ENCODE measurements at regions not wholly inside any gene's neighbourhood (a gene's known extent, or its start where the extent isn't known, plus 50 kb on each side); places are given as distances from the start of the nearest gene placed in this dataset.

- DNase-seq = no peak
- H3K9me3 ChIP-seq = no peaks in the 10 kb centered on the region
- H2AFZ ChIP-seq (ENCODE audit: low read depth) = no peak overlapping the region
- no peaks in the 10 kb centered on the region for H3K9me2 ChIP-seq
- H3K79me2 ChIP-seq (ENCODE audit: insufficient read depth) = no peaks in the 10 kb centered on the region
- TF ChIP-seq FOSL2 (IDR thresholded peaks at IDR 0.05; ENCODE audit: borderline replicate concordance, low read depth) = no peak
- TF ChIP-seq PBX3 (IDR thresholded peaks at IDR 0.05) = no peak
- no peak for TF ChIP-seq CTCF (IDR thresholded peaks at IDR 0.05)
- no peak for TF ChIP-seq YY1 (IDR thresholded peaks at IDR 0.05; ENCODE audit: low read depth)
- no peak for TF ChIP-seq NFIC (IDR thresholded peaks at IDR 0.05; ENCODE audit: borderline replicate concordance)
- no peaks in the 10 kb centered on the region for H4K20me1 ChIP-seq (ENCODE audit: insufficient read depth)
- CTCF ChIA-PET = no interaction called here
- no peak overlapping the region for H3K4me2 ChIP-seq
- H3K27me3 ChIP-seq (ENCODE audit: insufficient read depth) = no peaks in the 10 kb centered on the region
- WGBS (ENCODE audit: low lambda C conversion rate) = 22% methylated on average over 4 of the region's 4 CpGs
- H3K9ac ChIP-seq = no peak overlapping the region
- no peak overlapping the region for H3K4me3 ChIP-seq (ENCODE audit: low read depth in 2 of 2, low read length in 1 of 2)
- POLR2A ChIA-PET = no interaction called here
- H3K4me1 ChIP-seq (ENCODE audit: control insufficient read depth in 1 of 2, insufficient read depth in 2 of 2, low read depth in 1 of 2, low read length in 1 of 2) = no peaks in the 10 kb centered on the region
- no peaks in the 10 kb centered on the region for H3F3A ChIP-seq (replicated peaks; ENCODE audit: insufficient read depth)
- no peak overlapping the region for H3K27ac ChIP-seq (ENCODE audit: low read depth in 2 of 2, low read length in 1 of 2)
- H3K36me3 ChIP-seq (replicated peaks in 1 of 2; ENCODE audit: control insufficient read depth in 1 of 2, insufficient read depth in 2 of 2, low read length in 1 of 2) = no peaks in the 10 kb centered on the region
These were observed 604.3 kb upstream of the POU3F3 start for GRCh38 chr2:104249629-104250028.

GRCh38 chr2:104250635-104251034 lies 603.3 kb upstream of the POU3F3 start:
- H4K20me1 ChIP-seq (ENCODE audit: insufficient read depth) = no peaks in the 10 kb centered on the region
- no peaks in the 10 kb centered on the region for H3K9me3 ChIP-seq
- no peaks in the 10 kb centered on the region for H3K36me3 ChIP-seq (replicated peaks in 1 of 2; ENCODE audit: control insufficient read depth in 1 of 2, insufficient read depth in 2 of 2, low read length in 1 of 2)
- no peak overlapping the region for H2AFZ ChIP-seq (ENCODE audit: low read depth)
- ChIA-PET CTCF (no interaction called here), POLR2A (no interaction called here)
- no peaks in the 10 kb centered on the region for H3K9me2 ChIP-seq
- DNase-seq = no peak
- H3K27me3 ChIP-seq (ENCODE audit: insufficient read depth) = no peaks in the 10 kb centered on the region
- no peak overlapping the region for H3K4me3 ChIP-seq (ENCODE audit: low read depth in 2 of 2, low read length in 1 of 2)
- H3F3A ChIP-seq (replicated peaks; ENCODE audit: insufficient read depth) = no peaks in the 10 kb centered on the region
- no peaks in the 10 kb centered on the region for H3K79me2 ChIP-seq (ENCODE audit: insufficient read depth)
- no peak overlapping the region for H3K4me2 ChIP-seq
- no peaks in the 10 kb centered on the region for H3K4me1 ChIP-seq (ENCODE audit: control insufficient read depth in 1 of 2, insufficient read depth in 2 of 2, low read depth in 1 of 2, low read length in 1 of 2)
- no peak overlapping the region for H3K9ac ChIP-seq
- WGBS (ENCODE audit: low lambda C conversion rate) = 25% methylated on average over 2 of the region's 2 CpGs
- TF ChIP-seq CHD2 (IDR thresholded peaks at IDR 0.05; ENCODE audit: low read length, partially characterized antibody) (no peak), RCOR1 (IDR thresholded peaks at IDR 0.05; ENCODE audit: low read length) (no peak), GATA2 (CRISPR knock-in tag; IDR thresholded peaks at IDR 0.05) (no peak), RXRA (IDR thresholded peaks at IDR 0.05; ENCODE audit: borderline replicate concordance, low read depth) (no peak), USF1 (IDR thresholded peaks at IDR 0.05; ENCODE audit: borderline replicate concordance, low read depth) (no peak), PBX3 (IDR thresholded peaks at IDR 0.05) (no peak), REST (IDR thresholded peaks at IDR 0.05; ENCODE audit: low read depth, low read length) (no peak)
- no peak overlapping the region for H3K27ac ChIP-seq (ENCODE audit: low read depth in 2 of 2, low read length in 1 of 2)
